ENCODE measurements at regions not wholly inside any gene's neighbourhood (a gene's known extent, or its start where the extent isn't known, plus 50 kb on each side); places are given as distances from the start of the nearest gene placed in this dataset.

GRCh38 chr18:6561420-6561861 is 146.7 kb upstream of the L3MBTL4 start:
- H3K4me3 ChIP-seq = no peak overlapping the region
- TF ChIP-seq POLR2A (IDR thresholded peaks at IDR 0.05) (no peak), POLR2AphosphoS5 (IDR thresholded peaks at IDR 0.05) (peak in 1 of 3 donors; percentile 32)
- H3K4me1 ChIP-seq = no peaks in the 10 kb centered on the region
- no peaks in the 10 kb centered on the region for H3K9me3 ChIP-seq
- DNase-seq (ENCODE audit: low spot score in 2 of 2) = peak in 1 of 2 donors; percentile 30
- no peaks in the 10 kb centered on the region for H3K27me3 ChIP-seq
- H3K36me3 ChIP-seq = no peaks in the 10 kb centered on the region
- intact Hi-C loops (cut with DNase I; ENCODE audit: low total_unique reads) = no loop called here
- no peak overlapping the region for H3K27ac ChIP-seq

- Histone ChIP-seq H3K4me1 (no peaks in the 10 kb centered on the region), H3K4me3 (no peak overlapping the region), H3K36me3 (no peaks in the 10 kb centered on the region), H3K9me3 (no peaks in the 10 kb centered on the region), H3K27ac (no peak overlapping the region), H3K27me3 (no peaks in the 10 kb centered on the region)
- intact Hi-C loops (cut with DNase I; ENCODE audit: low total_unique reads) = no loop called here
- TF ChIP-seq POLR2A (IDR thresholded peaks at IDR 0.05) (no peak), CTCF (IDR thresholded peaks at IDR 0.05) (no peak)
- no peak for DNase-seq (ENCODE audit: low spot score in 2 of 2)
These were observed 147.2 kb upstream of the L3MBTL4 start for GRCh38 chr18:6561862-6562291.

- H3K4me3 ChIP-seq = no peak overlapping the region
- H3K36me3 ChIP-seq = no peaks in the 10 kb centered on the region
- H3K9me3 ChIP-seq = no peaks in the 10 kb centered on the region
- TF ChIP-seq CTCF (IDR thresholded peaks at IDR 0.05) (no peak), POLR2AphosphoS5 (IDR thresholded peaks at IDR 0.05) (no peak), POLR2A (IDR thresholded peaks at IDR 0.05) (no peak)
- H3K4me1 ChIP-seq = no peaks in the 10 kb centered on the region
- intact Hi-C loops (cut with DNase I; ENCODE audit: low total_unique reads) = no loop called here
- H3K27ac ChIP-seq = no peak overlapping the region
- no peak for DNase-seq (ENCODE audit: low spot score in 2 of 2)
- H3K27me3 ChIP-seq = no peaks in the 10 kb centered on the region
These were observed 149.2 kb upstream of the L3MBTL4 start for GRCh38 chr18:6563896-6564295.

GRCh38 chr18:6564950-6565814 is 150.5 kb upstream of the L3MBTL4 start:
- Histone ChIP-seq H3K9me3 (no peaks in the 10 kb centered on the region), H3K4me3 (no peak overlapping the region), H3K27ac (no peak overlapping the region), H3K36me3 (no peaks in the 10 kb centered on the region), H3K27me3 (no peaks in the 10 kb centered on the region), H3K4me1 (no peaks in the 10 kb centered on the region)
- intact Hi-C loops (cut with DNase I; ENCODE audit: low total_unique reads) = no loop called here
- no peak for DNase-seq (ENCODE audit: low spot score in 2 of 2)
- TF ChIP-seq CTCF (IDR thresholded peaks at IDR 0.05) (no peak), POLR2A (IDR thresholded peaks at IDR 0.05) (no peak), POLR2AphosphoS5 (IDR thresholded peaks at IDR 0.05) (no peak)

GRCh38 chr18:6565815-6566081 is 151.0 kb upstream of the L3MBTL4 start:
- Histone ChIP-seq H3K36me3 (no peaks in the 10 kb centered on the region), H3K4me3 (no peak overlapping the region), H3K27ac (no peak overlapping the region), H3K9me3 (no peaks in the 10 kb centered on the region), H3K27me3 (no peaks in the 10 kb centered on the region), H3K4me1 (no peaks in the 10 kb centered on the region)
- DNase-seq (ENCODE audit: low spot score in 2 of 2) = no peak
- TF ChIP-seq CTCF (IDR thresholded peaks at IDR 0.05) = no peak
- TF ChIP-seq POLR2AphosphoS5 (IDR thresholded peaks at IDR 0.05) = no peak
- TF ChIP-seq POLR2A (IDR thresholded peaks at IDR 0.05) = no peak
- intact Hi-C loops (cut with DNase I; ENCODE audit: low total_unique reads) = no loop called here

All from breast epithelium (tissue), 4 donors.